Dedifferentiated amniotic fluid mesenchymal stem cell (primary cell): ENCODE measurements at regions not wholly inside any gene's neighbourhood (a gene's known extent, or its start where the extent isn't known, plus 50 kb on each side); places are given as distances from the start of the nearest gene placed in this dataset.

ENCODE experiments used
- DNase-seq: peaks from one replicate; pipeline ENCODE4 v3.0.0-alpha.2; 2016; ENCODE audit errors: extremely low spot score

DNA sequence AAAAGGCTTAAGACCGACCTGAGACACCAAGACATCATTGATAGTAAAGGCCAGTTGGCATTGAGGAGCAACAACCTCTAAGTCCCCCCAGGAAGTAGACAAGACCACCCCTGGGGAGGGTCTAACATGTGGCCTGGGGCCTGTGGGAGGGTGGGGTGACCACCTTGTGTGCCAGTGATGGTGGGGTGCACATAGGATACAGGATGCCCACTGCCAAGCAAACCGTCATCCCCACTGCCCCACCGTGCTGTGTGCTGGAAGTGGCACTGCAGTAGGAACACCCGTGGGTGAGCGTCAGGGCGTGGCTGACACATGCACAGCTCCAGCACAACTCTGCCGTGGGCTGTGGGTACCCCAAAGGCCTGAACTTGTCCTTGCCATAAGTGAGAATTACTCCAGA, 84.3 kb upstream of the LGALSL start:
- DNase-seq: no peak

DNA sequence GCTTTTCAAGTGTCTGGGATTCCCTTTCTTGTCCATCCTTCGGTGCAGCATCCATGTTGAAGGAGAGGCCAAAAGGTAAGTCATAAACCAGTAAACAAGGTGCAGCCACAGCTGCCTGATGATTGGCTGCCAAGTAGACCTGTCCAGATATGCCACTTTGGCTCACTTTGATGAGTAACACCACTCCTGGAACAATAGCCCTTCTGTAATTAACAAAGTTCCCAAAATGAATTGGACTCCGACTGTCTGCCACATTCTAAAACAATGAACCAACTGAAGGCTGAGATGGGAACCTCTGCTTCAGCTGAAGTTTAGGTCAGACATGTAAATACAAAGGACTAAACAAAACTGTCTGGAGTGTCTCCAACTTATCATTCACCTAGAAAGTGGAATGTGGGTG, 82.2 kb upstream of the LGALSL start:
- DNase-seq: no peak

DNA sequence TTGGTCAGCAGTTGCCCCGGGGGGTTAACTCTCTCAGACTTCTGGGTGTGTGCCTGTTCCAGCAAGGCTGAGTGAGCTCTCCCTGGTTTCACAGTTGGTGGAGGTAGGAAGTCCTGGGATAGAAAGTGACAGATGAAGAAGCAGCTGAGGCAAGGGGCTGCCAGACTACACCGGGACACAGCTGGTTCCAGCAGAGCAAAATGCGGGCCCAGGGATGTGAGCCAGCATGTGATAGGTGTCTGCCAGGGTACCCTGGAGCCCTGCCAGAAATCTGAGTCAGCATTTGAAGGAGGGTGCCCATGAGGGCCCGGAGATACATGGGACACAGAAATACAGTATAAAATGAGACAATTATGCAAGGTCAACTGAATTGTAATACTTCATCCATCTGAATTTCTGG, 79.3 kb upstream of the LGALSL start:
- DNase-seq: no peak

DNA sequence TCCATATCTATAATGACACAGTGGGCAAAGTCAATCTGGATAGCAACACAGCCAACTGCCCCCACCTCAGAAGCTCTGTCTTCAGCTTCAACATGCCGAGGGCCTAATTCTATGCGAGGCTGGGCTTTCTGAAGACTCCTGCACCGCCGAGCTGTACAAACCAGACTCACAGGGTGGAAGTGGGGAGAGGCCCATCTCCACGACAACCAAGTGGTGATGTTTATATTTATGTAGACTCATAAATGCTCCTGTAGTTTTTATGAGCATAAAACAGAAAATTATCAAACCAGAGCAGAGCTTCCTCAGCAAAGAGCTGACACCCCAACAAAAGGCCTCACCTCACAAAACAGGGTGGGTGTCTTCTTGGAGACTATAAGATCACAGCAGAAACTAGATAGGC, 77.0 kb upstream of the LGALSL start:
- no peak for DNase-seq

DNA sequence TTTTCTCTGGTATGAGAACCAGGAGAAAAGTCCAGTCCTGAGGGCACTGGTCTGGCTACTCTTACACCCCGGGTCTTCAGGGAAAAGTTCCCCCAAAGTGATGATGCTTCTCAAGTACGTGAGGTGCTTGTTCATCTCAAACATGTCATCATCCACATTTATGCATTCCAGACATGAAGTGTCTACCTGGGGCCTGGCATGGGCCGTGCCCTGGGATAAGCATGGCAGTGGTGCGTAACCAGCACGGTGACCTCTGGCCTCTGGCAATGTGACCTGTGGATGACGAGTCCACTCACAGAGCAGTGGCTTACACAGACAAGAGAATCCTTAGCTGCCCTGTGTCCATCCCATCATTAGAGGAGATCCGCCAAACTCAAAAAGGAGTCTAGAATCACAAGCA, 74.8 kb upstream of the LGALSL start:
- no peak for DNase-seq

DNA sequence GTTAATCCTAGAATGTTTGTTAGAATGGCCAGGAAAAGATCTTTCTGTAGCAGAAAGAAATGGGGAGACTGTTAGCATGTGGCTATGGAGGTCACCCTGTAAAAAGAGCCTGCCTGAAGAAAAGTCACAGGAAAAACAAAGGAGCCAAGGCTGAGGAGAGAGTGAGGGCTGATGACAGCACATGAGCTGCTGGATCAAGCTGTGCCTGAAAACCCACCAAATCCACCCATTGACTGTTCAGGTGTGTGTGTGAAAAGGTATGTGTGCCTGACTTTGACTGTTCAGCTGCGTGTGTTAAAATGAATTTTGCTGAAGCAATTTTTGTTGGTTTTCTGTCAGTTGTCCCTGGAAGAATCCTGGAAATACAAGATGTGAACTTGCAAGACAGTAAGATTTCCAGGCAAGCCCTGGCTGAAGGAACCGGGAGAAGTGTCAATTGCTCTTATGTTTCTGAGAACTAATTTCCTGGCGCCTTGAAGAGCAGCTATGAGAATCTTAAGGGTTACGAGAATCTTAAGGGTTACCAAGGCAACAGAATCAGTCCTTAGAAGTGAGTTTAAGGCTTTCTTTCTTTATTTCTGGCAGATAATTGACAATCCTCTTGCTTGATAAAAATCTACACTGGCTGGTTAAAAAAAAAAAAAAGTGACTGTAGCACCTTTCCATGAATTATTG, 73.0 kb upstream of the LGALSL start:
- DNase-seq: no peak

DNA sequence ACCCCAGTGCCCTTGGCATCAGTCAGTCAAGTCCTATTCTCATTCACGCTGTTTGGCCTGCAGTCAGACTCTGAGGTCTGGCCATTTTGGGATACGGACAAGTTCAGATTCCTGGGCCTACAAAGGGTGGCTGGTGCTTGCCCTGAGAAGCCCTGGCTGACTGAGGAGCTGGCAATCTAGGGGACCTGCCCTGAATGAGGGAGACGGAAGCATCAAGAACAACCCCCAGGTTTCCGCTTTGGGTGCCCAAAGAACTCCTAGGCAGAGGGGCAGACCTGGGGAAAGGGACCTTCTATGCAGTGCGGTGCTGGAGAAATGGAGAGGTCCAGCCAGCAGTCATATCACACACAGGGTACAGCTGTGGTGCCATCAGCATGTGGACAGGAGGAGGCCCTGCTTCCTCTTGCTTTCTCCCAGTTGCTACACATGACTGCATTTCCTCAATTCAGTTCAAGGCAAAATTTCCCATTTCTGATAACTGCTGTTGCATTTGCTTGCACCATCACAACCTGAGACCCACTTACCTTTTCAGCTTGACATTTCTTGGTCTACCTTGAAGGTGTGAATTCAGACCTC, 70.9 kb upstream of the LGALSL start:
- no peak for DNase-seq

DNA sequence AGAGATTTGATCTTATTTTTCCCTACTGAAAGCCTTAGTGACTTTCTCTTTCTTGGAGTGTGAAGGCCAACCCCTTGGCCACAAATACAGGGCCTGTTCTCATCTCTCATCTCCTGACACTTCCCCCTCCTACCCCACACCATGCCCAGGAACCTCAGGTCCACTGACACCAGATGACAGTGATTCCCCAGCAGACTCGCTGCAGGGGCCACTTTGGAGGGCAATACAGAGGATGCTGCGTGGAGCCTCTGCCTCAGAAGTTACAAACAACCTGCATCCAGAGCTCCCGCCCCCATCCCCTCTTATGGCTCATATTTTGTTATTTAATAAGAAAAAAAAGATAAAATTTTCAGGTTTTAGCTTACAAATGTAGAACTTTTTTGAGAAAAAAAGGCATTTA, 70.1 kb upstream of the LGALSL start:
- DNase-seq: no peak

DNA sequence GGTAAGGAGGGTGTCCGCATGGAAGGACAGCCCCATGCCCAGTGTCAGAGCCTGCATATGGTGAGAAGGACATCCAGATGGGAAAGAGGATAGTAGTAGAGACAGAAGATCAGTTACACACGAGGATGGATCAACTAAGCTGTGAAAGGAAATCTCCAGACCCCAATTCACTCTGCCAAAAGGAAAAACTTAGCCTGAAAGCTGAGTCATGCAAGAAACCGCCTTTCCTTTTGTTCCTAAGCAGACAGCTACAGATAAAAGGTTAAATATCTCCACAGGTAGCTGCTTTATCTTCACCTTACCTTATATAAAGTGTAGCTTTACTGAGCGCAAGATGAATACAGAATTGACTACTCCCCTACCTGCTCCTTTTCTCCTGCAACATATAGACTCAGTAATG, 67.3 kb upstream of the LGALSL start:
- DNase-seq: no peak

DNA sequence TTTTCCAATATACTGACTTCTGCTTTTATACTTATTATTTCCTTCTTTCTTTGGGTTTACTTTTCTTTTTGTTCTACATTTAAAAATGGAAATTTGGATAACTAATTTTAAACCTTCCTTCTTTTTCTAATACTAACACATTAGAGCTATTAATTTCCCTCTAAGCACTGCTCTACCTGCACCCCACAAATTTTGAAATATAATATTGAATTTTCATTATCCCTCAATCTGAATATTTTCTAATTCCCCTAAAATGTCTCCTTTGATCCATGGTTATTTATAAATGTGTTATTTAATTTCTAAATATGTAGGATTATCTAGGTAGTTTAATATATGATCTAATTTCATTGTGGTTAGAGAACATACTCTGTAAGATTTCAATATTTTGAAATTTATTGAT, 63.4 kb upstream of the LGALSL start:
- no peak for DNase-seq

DNA sequence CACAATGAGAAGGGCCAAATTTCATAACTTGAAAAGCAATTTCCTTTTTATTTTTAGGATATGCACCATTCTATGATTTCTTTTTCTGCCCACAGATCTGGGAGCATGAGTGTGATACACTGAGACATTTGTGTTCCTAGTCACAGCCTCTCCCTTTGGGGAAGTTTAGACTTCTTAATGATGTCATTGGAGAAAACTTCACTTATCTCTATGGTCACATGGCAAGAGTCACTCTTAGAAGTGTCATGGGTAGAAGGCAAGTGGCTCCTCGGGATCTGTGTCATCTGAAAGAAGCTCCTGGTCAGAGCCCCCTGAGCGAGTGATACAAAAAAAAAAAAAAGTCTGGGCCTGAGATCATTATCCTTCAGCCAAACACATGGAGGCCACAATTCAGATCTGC, 62.5 kb upstream of the LGALSL start:
- DNase-seq: no peak

DNA sequence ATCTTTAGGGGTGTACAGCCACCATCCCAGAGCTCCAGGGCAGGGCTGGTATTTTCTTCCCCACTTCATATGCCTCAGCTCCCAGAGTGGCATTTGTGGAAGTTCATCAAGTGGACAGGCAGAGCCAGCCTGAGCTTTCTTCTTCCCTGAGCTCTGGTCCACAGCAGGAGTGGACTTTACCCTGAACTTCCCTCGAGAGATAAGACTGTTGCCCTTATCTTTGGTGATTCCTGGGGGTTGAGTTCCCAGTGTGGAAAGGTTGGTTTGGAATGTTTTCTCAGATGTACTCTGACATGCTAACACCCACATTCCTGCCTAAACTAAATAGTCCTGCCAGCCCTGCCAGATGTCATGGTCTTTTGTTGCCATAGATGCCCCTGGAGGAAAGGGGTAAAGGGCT, 62.0 kb upstream of the LGALSL start:
- DNase-seq: no peak

DNA sequence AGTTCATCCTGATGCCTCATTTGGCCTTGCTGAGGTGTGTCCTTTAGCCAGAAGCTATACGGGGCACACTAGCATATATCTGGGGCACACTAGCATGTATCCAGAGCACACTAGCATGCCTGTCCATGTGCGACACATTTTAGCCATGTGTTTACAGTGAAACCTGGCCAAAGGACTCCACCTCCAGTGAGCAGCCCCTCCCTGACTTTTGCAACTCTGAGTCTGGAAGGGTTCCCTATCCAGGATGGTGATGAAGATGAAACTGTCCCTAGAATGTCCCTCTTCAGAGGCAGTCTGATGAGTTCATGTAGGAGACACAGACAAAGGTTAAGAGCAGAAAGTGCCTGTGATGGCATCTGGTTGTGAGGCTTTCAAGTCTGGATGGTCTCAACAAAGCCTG, 61.4 kb upstream of the LGALSL start:
- no peak for DNase-seq

DNA sequence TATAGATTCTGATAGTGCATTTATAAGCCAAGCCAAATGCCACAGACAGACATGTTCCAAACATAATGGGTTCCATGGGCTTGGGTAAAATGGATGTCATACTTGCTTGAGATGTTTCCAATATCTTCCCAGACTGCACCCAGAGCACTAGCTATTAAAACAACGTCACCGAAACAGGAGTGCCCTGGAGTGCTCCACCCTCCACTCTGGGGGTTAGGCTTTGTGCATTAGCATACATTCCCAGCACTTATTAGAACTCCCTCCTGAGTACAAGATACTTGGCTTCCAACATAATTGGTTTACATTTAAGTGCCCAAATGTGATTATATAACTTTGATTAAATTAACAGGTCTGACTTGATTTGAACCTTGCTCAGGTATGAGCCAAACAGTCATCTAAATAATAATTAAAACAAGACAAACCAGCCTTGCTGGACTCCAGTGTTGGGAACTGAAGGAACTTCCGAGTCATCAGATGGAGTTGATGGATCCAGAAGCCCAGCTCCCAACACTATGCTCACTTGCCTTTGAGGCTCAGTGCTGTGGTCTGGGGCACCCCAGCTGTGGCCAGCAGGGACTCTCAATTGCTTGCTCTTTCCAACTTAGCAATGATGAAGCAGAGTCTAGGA, 60.5 kb upstream of the LGALSL start:
- DNase-seq: no peak

DNA sequence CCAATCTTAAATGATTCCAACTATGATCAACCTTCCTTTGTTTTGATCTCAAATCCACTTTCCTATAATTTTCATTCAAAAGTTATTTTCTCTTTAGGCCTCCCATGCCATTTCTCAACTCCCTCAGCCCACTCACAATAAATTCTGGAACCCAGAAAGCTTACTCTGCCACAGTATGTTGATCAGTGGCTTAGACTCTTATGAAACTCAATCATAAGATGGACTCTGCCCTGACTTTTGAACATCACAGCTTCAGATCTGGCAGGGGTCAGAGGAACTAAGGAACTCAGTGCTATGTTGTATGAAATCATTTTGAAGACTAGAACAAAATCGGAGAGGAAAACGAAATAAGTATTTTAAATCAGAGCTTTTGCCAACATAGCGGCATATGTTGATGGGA, 59.8 kb upstream of the LGALSL start:
- no peak for DNase-seq

DNA sequence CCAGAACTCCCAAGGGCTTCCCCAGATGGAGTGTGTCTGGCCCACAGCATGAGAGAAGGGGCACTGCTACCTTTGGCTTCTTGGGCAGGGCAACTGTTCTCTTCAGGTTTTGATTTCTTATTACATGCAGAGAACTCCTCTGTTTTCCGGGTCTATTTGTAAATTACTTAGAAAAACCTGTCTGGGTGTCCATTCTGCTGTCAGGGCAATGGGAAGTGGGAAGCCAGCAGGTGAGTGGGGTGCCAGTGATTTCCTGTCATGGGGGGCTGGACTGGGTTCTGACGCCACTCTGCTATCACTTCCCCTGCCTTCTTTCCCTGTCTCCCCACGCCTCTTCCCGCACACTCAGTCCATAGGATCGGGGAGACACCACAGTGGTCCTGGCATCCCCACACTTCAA, 58.0 kb upstream of the LGALSL start:
- no peak for DNase-seq

DNA sequence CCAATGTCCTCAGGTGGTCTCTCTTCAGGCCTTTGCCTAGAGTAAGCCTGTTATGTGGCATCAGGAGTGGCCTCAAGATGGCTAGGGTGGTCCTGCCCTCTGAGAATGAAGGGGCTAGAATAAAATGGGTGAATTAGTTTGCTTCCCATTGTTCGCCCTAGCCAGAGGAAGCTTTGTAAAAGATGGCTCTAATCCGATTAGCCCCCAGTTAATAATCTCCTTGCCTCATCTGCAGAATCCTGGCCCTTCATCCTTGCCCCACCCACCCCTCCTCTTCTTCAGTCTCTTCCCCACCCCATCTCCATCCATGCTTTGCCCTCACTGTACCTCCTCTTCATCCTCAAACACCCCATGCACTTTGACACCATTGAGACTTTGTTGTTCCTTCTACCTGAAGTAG, 57.4 kb upstream of the LGALSL start:
- no peak for DNase-seq

DNA sequence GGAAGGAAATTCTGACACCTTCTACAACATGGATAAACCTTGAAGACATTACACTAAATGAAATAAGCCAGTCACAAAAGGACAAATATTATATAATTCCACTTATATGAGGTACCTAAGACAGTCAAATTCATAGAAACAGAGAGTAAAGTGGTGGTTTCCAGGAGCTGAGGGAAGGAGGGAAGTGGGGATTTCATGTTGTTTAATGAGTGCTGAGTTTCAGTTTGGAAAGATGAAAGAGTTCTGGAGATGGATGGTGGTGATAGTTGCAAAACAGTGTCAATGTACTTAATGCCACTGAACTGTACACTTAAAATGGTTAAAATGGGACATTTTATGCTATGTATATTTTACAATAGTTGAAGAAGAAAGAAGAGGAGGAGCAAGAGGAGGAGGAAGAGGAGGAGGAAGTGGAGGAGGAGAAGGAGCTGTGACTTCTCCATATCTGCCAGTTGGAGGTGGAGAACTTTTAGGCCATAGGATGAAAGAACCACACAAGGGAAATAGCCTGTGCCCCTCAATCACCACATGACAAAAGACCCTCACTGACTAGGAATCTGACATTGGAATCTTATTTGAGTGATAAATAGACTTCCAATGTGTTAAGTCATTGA, 55.3 kb upstream of the LGALSL start:
- no peak for DNase-seq

DNA sequence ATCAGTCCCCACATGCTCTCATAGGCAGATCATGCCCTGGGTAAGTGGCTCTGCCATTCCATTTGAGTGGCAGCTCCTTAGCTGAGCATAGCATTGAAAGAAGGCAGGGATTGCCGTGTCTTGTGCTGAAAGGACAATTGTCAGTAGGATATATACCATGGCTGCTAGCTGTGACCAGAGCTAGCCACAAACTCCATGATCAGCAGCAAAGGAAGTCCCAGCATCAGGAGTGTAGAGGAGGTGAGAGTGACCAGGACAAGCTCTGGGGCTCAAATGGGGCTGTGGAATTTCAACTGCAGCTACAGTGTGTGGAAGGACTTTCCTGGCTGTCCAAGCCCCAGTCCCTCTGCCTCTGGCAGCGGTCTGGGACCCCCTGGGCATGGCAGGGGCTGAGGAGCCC, 54.4 kb upstream of the LGALSL start:
- DNase-seq: no peak

DNA sequence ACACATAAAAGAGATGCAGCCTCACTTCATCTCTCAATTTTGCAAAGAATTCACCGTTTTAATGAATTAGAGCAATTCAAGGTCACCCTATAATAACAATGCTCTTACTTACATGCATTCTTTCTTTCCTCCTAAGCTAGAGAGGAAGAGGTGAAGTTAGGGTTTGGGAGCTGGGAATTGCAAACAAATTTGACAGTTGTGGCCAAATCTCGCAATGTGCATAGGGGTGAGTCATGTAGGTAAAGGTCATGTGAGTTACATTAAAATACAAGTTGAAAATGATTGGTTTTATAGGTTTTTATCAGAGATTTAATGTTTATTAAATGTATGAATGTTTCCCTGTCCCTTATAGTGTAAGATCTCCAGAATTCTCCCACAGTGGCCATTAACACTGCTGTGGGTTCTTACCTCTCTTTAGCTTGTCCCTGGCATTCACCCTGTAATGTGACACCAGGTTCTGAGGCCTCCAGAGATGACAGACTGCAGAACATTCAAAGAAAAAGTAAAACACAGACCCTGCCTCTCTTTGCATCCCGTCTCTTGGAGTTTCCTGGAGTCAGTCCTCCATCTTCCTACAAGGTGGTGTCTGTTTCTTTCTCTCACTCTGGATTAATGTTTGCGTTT, 53.7 kb upstream of the LGALSL start:
- no peak for DNase-seq

DNA sequence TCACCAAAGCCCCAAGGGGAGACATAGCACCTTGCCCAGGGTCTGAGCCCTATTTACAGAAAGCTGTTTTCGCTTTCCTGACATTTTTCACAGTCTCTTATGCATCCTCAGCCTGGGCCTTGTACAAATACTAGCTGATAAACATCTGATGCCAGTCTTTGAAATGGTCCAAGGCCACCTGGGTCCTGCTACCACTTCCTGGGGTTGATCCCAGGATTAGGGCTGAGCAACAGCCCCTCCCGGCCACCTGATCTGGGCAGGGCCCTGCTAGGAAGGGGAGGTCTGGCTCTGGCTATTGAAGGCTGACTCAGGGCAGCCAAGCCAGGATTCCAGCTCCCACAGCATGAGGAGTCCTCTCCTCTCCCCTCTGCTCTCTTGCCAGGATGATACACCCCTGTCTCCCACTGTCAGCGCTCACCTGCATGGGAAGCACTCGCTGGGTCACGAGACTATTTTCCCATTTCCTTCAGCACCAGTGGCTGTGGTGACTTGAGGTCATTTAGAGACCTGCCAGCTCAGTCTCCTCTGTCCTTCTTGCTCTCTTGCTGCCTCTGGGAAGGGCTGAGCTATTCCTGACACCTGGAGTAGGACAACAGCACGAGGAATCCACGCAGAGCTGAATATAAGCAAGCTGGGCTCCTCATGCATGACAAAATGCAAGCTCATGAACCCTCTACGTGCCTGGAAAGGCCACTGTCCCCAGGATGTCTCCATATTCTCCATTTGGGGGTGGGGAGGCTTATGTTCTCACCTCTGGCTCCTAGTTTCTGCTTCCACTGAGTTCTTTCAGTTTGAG, 53.0 kb upstream of the LGALSL start:
- no peak for DNase-seq

DNA sequence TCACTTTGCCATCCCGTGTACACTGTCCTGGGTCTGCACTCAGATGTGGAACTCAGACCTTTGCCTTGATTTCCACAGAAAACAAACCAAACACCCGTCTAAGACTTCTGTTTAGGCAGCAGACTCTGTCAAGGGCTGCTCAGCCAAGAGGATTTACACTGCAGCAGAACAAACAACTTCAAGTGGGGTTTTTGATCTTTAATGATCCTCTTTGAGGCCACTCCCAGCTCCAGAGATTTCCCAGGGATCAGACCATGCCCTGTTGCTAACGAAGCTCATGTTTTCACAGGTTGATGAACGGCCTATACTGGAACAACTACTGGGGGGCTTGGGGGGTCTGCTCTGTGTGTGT, 52.5 kb upstream of the LGALSL start:
- DNase-seq: no peak
